ENCODE measurements at regions not wholly inside any gene's neighbourhood (a gene's known extent, or its start where the extent isn't known, plus 50 kb on each side); places are given as distances from the start of the nearest gene placed in this dataset.
A peak's percentile ranks its signal among the peaks of the same experiment; 100 is the strongest.

- no peak for DNase-seq
Observed at GRCh38 chr15:67892559-67893377, 52.9 kb upstream of the RNU6-1 start.

- no peak for DNase-seq
Observed at GRCh38 chr15:67895237-67895636, 55.4 kb upstream of the RNU6-1 start.

GRCh38 chr15:67897646-67898339 is 57.9 kb upstream of the RNU6-1 start:
- peak; percentile 18 for DNase-seq

GRCh38 chr15:67899596-67900283 is 59.9 kb upstream of the RNU6-1 start:
- no peak for DNase-seq

- no peak for DNase-seq
Observed at GRCh38 chr15:67900621-67901147, 60.8 kb upstream of the RNU6-1 start.

GRCh38 chr15:67901922-67902321 is 62.1 kb upstream of the RNU6-1 start:
- DNase-seq: no peak

- DNase-seq: peak; percentile 56
Observed at GRCh38 chr15:67902579-67903009, 62.7 kb upstream of the RNU6-1 start.

GRCh38 chr15:67903708-67904107 is 63.9 kb upstream of the RNU6-1 start:
- no peak for DNase-seq

GRCh38 chr15:67905628-67906027 is 65.8 kb upstream of the RNU6-1 start:
- DNase-seq: no peak

- DNase-seq: peak; percentile 29
Observed at GRCh38 chr15:67906382-67906781, 66.5 kb upstream of the RNU6-1 start.

GRCh38 chr15:67907184-67907723 is 67.4 kb upstream of the RNU6-1 start:
- no peak for DNase-seq

GRCh38 chr15:67908756-67909155 is 68.9 kb upstream of the RNU6-1 start:
- DNase-seq: no peak

- DNase-seq: no peak
Observed at GRCh38 chr15:67911727-67912126, 71.9 kb upstream of the RNU6-1 start.

GRCh38 chr15:67914028-67914427 is 74.2 kb upstream of the RNU6-1 start:
- no peak for DNase-seq

GRCh38 chr15:67914537-67915460 is 75.0 kb upstream of the RNU6-1 start:
- DNase-seq: peak; percentile 30

- peak; percentile 84 for DNase-seq
Observed at GRCh38 chr15:67915461-67916374, 75.9 kb upstream of the RNU6-1 start.

GRCh38 chr15:67916565-67916964 is 76.7 kb upstream of the RNU6-1 start:
- DNase-seq: no peak

GRCh38 chr15:67917037-67917436 is 77.2 kb upstream of the RNU6-1 start:
- no peak for DNase-seq

GRCh38 chr15:67917636-67918035 is 77.8 kb upstream of the RNU6-1 start:
- no peak for DNase-seq

GRCh38 chr15:67918205-67918861 is 78.5 kb upstream of the RNU6-1 start:
- no peak for DNase-seq
